Activated CD4-positive, alpha-beta T cell treated with anti-CD3 and anti-CD28 coated beads, Interleukin-2, amount 10 ng/mL, durations not matched to agents 7 days and 5 days (primary cell): ENCODE measurements at regions not wholly inside any gene's neighbourhood (a gene's known extent, or its start where the extent isn't known, plus 50 kb on each side); places are given as distances from the start of the nearest gene placed in this dataset.
"Not testable (repeated sequence)": the region's sequence is repeated elsewhere in the genome, so short reads cannot be mapped to it uniquely, and the experiment has no call there.

Source experiments
- CTCF ChIA-PET: fragments of 350-600 bp; sonication (Branson Sonifier 250); formaldehyde crosslinking; loops from one replicate; lab custom pipeline; 2021; ENCODE audit warnings: antibody characterized with exemption; lab: Charles Lee
- POLR2A ChIA-PET: fragments of 350-600 bp; sonication (Branson Sonifier 250); formaldehyde crosslinking; loops from one replicate; lab custom pipeline; 2021; ENCODE audit warnings: antibody characterized with exemption; lab: Charles Lee
- DNase-seq: peaks from one replicate; pipeline ENCODE4 v3.0.0-alpha.2; 2020
- H3K27ac Mint-ChIP-seq: one replicate; pipeline ENCODE4 v1.8.0; 2021; ENCODE audit warnings: mild to moderate bottlenecking, moderate library complexity, mixed read lengths
- H3K27me3 Mint-ChIP-seq: one replicate; pipeline ENCODE4 v1.8.0; 2021; ENCODE audit warnings: mixed read lengths
- H3K36me3 Mint-ChIP-seq: one replicate; pipeline ENCODE4 v1.8.0; 2021; ENCODE audit warnings: low read depth, mixed read lengths
- H3K4me1 Mint-ChIP-seq: one replicate; pipeline ENCODE4 v1.8.0; 2021; ENCODE audit warnings: mixed read lengths
- H3K4me3 Mint-ChIP-seq: one replicate; pipeline ENCODE4 v1.8.0; 2021; ENCODE audit warnings: mild to moderate bottlenecking, moderate library complexity, mixed read lengths
- H3K9me3 Mint-ChIP-seq: one replicate; pipeline ENCODE4 v1.8.0; 2021; ENCODE audit warnings: mixed read lengths

- H3K4me1 Mint-ChIP-seq: no peaks in the 10 kb centered on the region
- POLR2A ChIA-PET: no interaction called here
These were observed 492.1 kb downstream of the CDH8 start for GRCh38 chr16:61544165-61544564.

GRCh38 chr16:61540216-61540615 is 496.0 kb downstream of the CDH8 start:
- Mint-ChIP-seq H3K4me1 (no peaks in the 10 kb centered on the region), H3K36me3 (no peaks in the 10 kb centered on the region), H3K9me3 (peaks cover 13% of the 10 kb centered on the region), H3K27ac (no peak overlapping the region), H3K27me3 (no peaks in the 10 kb centered on the region), H3K4me3 (no peak overlapping the region)
- ChIA-PET CTCF (no interaction called here), POLR2A (no interaction called here)
- DNase-seq: no peak

More at GRCh38 chr16:61544165-61544564, 492.1 kb downstream of the CDH8 start:
- Mint-ChIP-seq H3K9me3 (peaks cover 10% of the 10 kb centered on the region), H3K36me3 (no peaks in the 10 kb centered on the region), H3K27ac (no peak overlapping the region), H3K4me3 (no peak overlapping the region), H3K27me3 (no peaks in the 10 kb centered on the region)
- DNase-seq: no peak
- CTCF ChIA-PET: no interaction called here

GRCh38 chr16:61530697-61531096 is 505.5 kb downstream of the CDH8 start:
- no peaks in the 10 kb centered on the region for H3K27me3 Mint-ChIP-seq
- no peak overlapping the region for H3K4me3 Mint-ChIP-seq
- CTCF ChIA-PET: no interaction called here
- no peak overlapping the region for H3K27ac Mint-ChIP-seq
- no peaks in the 10 kb centered on the region for H3K4me1 Mint-ChIP-seq
- no peak for DNase-seq
- no peaks in the 10 kb centered on the region for H3K36me3 Mint-ChIP-seq
- POLR2A ChIA-PET: no interaction called here
- H3K9me3 Mint-ChIP-seq: peaks cover 27% of the 10 kb centered on the region

GRCh38 chr16:61500851-61501250 is 535.4 kb downstream of the CDH8 start:
- H3K27ac Mint-ChIP-seq: no peak overlapping the region
- no peaks in the 10 kb centered on the region for H3K27me3 Mint-ChIP-seq
- POLR2A ChIA-PET: interaction anchor here (0.7 kb wide), 1 partner anchor 8 kb away, joined by 3 read pairs; no protein-coding TSS in a partner anchor
- H3K9me3 Mint-ChIP-seq: peaks cover 2% of the 10 kb centered on the region
- DNase-seq: no peak
- no peaks in the 10 kb centered on the region for H3K4me1 Mint-ChIP-seq
- CTCF ChIA-PET: interaction anchor here (0.7 kb wide), 1 partner anchor 818 kb away, joined by 3 read pairs; no protein-coding TSS in a partner anchor
- H3K4me3 Mint-ChIP-seq: no peak overlapping the region
- H3K36me3 Mint-ChIP-seq: no peaks in the 10 kb centered on the region

- no peak for DNase-seq
- no peaks in the 10 kb centered on the region for H3K36me3 Mint-ChIP-seq
- ChIA-PET POLR2A (no interaction called here), CTCF (no interaction called here)
- no peaks in the 10 kb centered on the region for H3K4me1 Mint-ChIP-seq
- no peak overlapping the region for H3K27ac Mint-ChIP-seq
- peaks cover 10% of the 10 kb centered on the region for H3K9me3 Mint-ChIP-seq
- H3K27me3 Mint-ChIP-seq: no peaks in the 10 kb centered on the region
- no peak overlapping the region for H3K4me3 Mint-ChIP-seq
These were observed 556.0 kb downstream of the CDH8 start for GRCh38 chr16:61480250-61480649.

- H3K9me3 Mint-ChIP-seq: peaks cover 9% of the 10 kb centered on the region
These were observed 564.5 kb downstream of the CDH8 start for GRCh38 chr16:61471737-61472136.

GRCh38 chr16:61471023-61471422 is 565.2 kb downstream of the CDH8 start:
- POLR2A ChIA-PET: no interaction called here
- CTCF ChIA-PET: no interaction called here
- no peak overlapping the region for H3K27ac Mint-ChIP-seq
- peaks cover 7% of the 10 kb centered on the region for H3K9me3 Mint-ChIP-seq
- no peak overlapping the region for H3K4me3 Mint-ChIP-seq
- H3K27me3 Mint-ChIP-seq: no peaks in the 10 kb centered on the region
- no peak for DNase-seq
- no peaks in the 10 kb centered on the region for H3K36me3 Mint-ChIP-seq
- no peaks in the 10 kb centered on the region for H3K4me1 Mint-ChIP-seq

More at GRCh38 chr16:61471737-61472136, 564.5 kb downstream of the CDH8 start:
- ChIA-PET CTCF (no interaction called here), POLR2A (no interaction called here)
- H3K27me3 Mint-ChIP-seq: no peaks in the 10 kb centered on the region
- H3K36me3 Mint-ChIP-seq: no peaks in the 10 kb centered on the region
- no peak for DNase-seq
- no peak overlapping the region for H3K27ac Mint-ChIP-seq
- H3K4me1 Mint-ChIP-seq: no peaks in the 10 kb centered on the region
- no peak overlapping the region for H3K4me3 Mint-ChIP-seq

- H3K9me3 Mint-ChIP-seq: peaks cover 14% of the 10 kb centered on the region
- H3K4me1 Mint-ChIP-seq: no peaks in the 10 kb centered on the region
- no peak overlapping the region for H3K27ac Mint-ChIP-seq
- no peak overlapping the region for H3K4me3 Mint-ChIP-seq
- no peaks in the 10 kb centered on the region for H3K27me3 Mint-ChIP-seq
- no peaks in the 10 kb centered on the region for H3K36me3 Mint-ChIP-seq
- ChIA-PET POLR2A (no interaction called here), CTCF (no interaction called here)
- DNase-seq: no peak
These were observed 571.0 kb downstream of the CDH8 start for GRCh38 chr16:61465285-61465684.

- POLR2A ChIA-PET: no interaction called here
- CTCF ChIA-PET: no interaction called here
- peaks cover 16% of the 10 kb centered on the region for H3K9me3 Mint-ChIP-seq
These were observed 576.2 kb downstream of the CDH8 start for GRCh38 chr16:61460020-61460419.

GRCh38 chr16:61435346-61435745 is 600.9 kb downstream of the CDH8 start:
- POLR2A ChIA-PET: no interaction called here

More at GRCh38 chr16:61460020-61460419, 576.2 kb downstream of the CDH8 start:
- Mint-ChIP-seq H3K4me3 (no peak overlapping the region), H3K27ac (no peak overlapping the region), H3K36me3 (no peaks in the 10 kb centered on the region), H3K27me3 (no peaks in the 10 kb centered on the region), H3K4me1 (no peaks in the 10 kb centered on the region)
- DNase-seq: no peak

GRCh38 chr16:61432421-61432820 is 603.8 kb downstream of the CDH8 start:
- Mint-ChIP-seq H3K27me3 (no peaks in the 10 kb centered on the region), H3K27ac (no peak overlapping the region), H3K36me3 (no peaks in the 10 kb centered on the region), H3K4me1 (no peaks in the 10 kb centered on the region), H3K9me3 (peaks cover 9% of the 10 kb centered on the region), H3K4me3 (no peak overlapping the region)
- ChIA-PET CTCF (no interaction called here), POLR2A (no interaction called here)
- no peak for DNase-seq

More at GRCh38 chr16:61435346-61435745, 600.9 kb downstream of the CDH8 start:
- H3K4me1 Mint-ChIP-seq: no peaks in the 10 kb centered on the region
- no peak for DNase-seq
- no peak overlapping the region for H3K4me3 Mint-ChIP-seq
- CTCF ChIA-PET: no interaction called here
- no peak overlapping the region for H3K27ac Mint-ChIP-seq
- peaks cover 14% of the 10 kb centered on the region for H3K9me3 Mint-ChIP-seq
- H3K27me3 Mint-ChIP-seq: no peaks in the 10 kb centered on the region
- no peaks in the 10 kb centered on the region for H3K36me3 Mint-ChIP-seq

- ChIA-PET CTCF (interaction anchor here (1.5 kb wide), 1 partner anchor 10 kb away, joined by 3 read pairs; no protein-coding TSS in a partner anchor), POLR2A (no interaction called here)
- Mint-ChIP-seq H3K4me3 (no peak overlapping the region), H3K27me3 (no peaks in the 10 kb centered on the region), H3K4me1 (no peaks in the 10 kb centered on the region), H3K36me3 (no peaks in the 10 kb centered on the region), H3K9me3 (peaks cover 8% of the 10 kb centered on the region), H3K27ac (no peak overlapping the region)
- no peak for DNase-seq
These were observed 615.1 kb downstream of the CDH8 start for GRCh38 chr16:61421111-61421510.

- peaks cover 6% of the 10 kb centered on the region for H3K9me3 Mint-ChIP-seq
- H3K4me3 Mint-ChIP-seq: no peak overlapping the region
- H3K27me3 Mint-ChIP-seq: no peaks in the 10 kb centered on the region
- ChIA-PET CTCF (no interaction called here), POLR2A (no interaction called here)
- no peak for DNase-seq
- no peaks in the 10 kb centered on the region for H3K36me3 Mint-ChIP-seq
- no peak overlapping the region for H3K27ac Mint-ChIP-seq
- no peaks in the 10 kb centered on the region for H3K4me1 Mint-ChIP-seq
These were observed 616.4 kb downstream of the CDH8 start for GRCh38 chr16:61419791-61420190.

- H3K9me3 Mint-ChIP-seq, H3K4me3 Mint-ChIP-seq, POLR2A ChIA-PET, H3K27me3 Mint-ChIP-seq, H3K36me3 Mint-ChIP-seq, CTCF ChIA-PET, H3K27ac Mint-ChIP-seq, DNase-seq, H3K4me1 Mint-ChIP-seq: not testable (repeated sequence)
These were observed 617.4 kb downstream of the CDH8 start for GRCh38 chr16:61418802-61419201.
